WTC11 (cell line): ENCODE measurements at regions not wholly inside any gene's neighbourhood (a gene's known extent, or its start where the extent isn't known, plus 50 kb on each side); places are given as distances from the start of the nearest gene placed in this dataset.

ENCODE experiments used
- ATF3 ChIP-seq: sonication (generic); formaldehyde crosslinking; conservative IDR thresholded peaks from 2 replicates; pipeline ENCODE4 v1.8.1; 2022; ENCODE audit warnings: mild to moderate bottlenecking, missing genetic modification reagents
- CTCF ChIP-seq: fragments of 200-600 bp; IDR thresholded peaks from 2 replicates; pipeline ENCODE4 v1.8.0; 2022; ENCODE audit warnings: antibody characterized with exemption
- ETV6 ChIP-seq: sonication (generic); formaldehyde crosslinking; IDR thresholded peaks from 2 replicates; pipeline ENCODE4 v1.8.1; 2022; ENCODE audit warnings: mild to moderate bottlenecking, missing genetic modification reagents
- PRDM15 ChIP-seq: sonication (generic); formaldehyde crosslinking; IDR thresholded peaks from 2 replicates; pipeline ENCODE4 v1.8.0; 2022; ENCODE audit warnings: missing genetic modification reagents
- SMAD4 ChIP-seq: sonication (generic); formaldehyde crosslinking; IDR thresholded peaks from 2 replicates; pipeline ENCODE4 v1.8.0; 2022; ENCODE audit warnings: mild to moderate bottlenecking, missing genetic modification reagents
- SP1 ChIP-seq: sonication (generic); formaldehyde crosslinking; conservative IDR thresholded peaks from 2 replicates; pipeline ENCODE4 v1.8.1; 2022; ENCODE audit warnings: missing genetic modification reagents
- ZNF232 ChIP-seq: sonication (generic); formaldehyde crosslinking; IDR thresholded peaks from 2 replicates; pipeline ENCODE4 v1.8.0; 2022; ENCODE audit warnings: mild to moderate bottlenecking, missing genetic modification reagents
- ZNF281 ChIP-seq: sonication (generic); formaldehyde crosslinking; IDR thresholded peaks from 2 replicates; pipeline ENCODE4 v1.8.0; 2023; ENCODE audit warnings: mild to moderate bottlenecking, missing genetic modification reagents
- ZNF423 ChIP-seq: fragments of 250-450 bp; sonication (Bioruptor Pico); IDR thresholded peaks from 2 replicates; pipeline ENCODE4 v2.1.2; 2022; ENCODE audit warnings: mild to moderate bottlenecking, moderate library complexity
- TF ChIP-seq, protein P1 (sequence below): sonication (generic); formaldehyde crosslinking; IDR thresholded peaks from 2 replicates; pipeline ENCODE4 v1.8.1; 2022; ENCODE audit warnings: missing genetic modification reagents, borderline replicate concordance

- no peak for TF ChIP-seq CTCF
- TF ChIP-seq ZNF281, result no peak
- no peak for TF ChIP-seq ZNF423
- TF ChIP-seq ATF3 (CRISPR knock-in tag), result no peak
- no peak for TF ChIP-seq SMAD4 (CRISPR knock-in tag)
- TF ChIP-seq ETV6, result no peak
- no peak for TF ChIP-seq PRDM15 (CRISPR knock-in tag)
- no peak for TF ChIP-seq SP1 (CRISPR knock-in tag)
- TF ChIP-seq, protein P1, sequence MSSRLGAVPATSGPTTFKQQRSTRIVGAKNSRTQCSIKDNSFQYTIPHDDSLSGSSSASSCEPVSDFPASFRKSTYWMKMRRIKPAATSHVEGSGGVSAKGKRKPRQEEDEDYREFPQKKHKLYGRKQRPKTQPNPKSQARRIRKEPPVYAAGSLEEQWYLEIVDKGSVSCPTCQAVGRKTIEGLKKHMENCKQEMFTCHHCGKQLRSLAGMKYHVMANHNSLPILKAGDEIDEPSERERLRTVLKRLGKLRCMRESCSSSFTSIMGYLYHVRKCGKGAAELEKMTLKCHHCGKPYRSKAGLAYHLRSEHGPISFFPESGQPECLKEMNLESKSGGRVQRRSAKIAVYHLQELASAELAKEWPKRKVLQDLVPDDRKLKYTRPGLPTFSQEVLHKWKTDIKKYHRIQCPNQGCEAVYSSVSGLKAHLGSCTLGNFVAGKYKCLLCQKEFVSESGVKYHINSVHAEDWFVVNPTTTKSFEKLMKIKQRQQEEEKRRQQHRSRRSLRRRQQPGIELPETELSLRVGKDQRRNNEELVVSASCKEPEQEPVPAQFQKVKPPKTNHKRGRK (CRISPR knock-in tag), result no peak
- TF ChIP-seq ZNF232 (CRISPR knock-in tag), result no peak
Measured at GRCh38 chr5:135227064-135228022, 171.7 kb downstream of the MACROH2A1 start.
